HEK293 (cell line): ENCODE measurements at regions not wholly inside any gene's neighbourhood (a gene's known extent, or its start where the extent isn't known, plus 50 kb on each side); places are given as distances from the start of the nearest gene placed in this dataset.

Source experiments
- CTCF ChIA-PET: fragments of 350-600 bp; formaldehyde crosslinking; extraction: SDS; loops from one replicate; lab custom pipeline; 2021; ENCODE audit warnings: antibody characterized with exemption; lab: Yijun Ruan, JAX
- POLR2A ChIA-PET: fragments of 300-600 bp; formaldehyde crosslinking; extraction: SDS; loops from one replicate; lab custom pipeline; 2020; ENCODE audit warnings: antibody characterized with exemption, inconsistent platforms; lab: Yijun Ruan, JAX
- H3K27ac ChIP-seq: fragments of 200-500 bp; sonication (Bioruptor generic); 2 replicates; pipeline ENCODE4 v1.5.1; 2014; ENCODE audit warnings: low read depth, low read length, control low read depth, inconsistent platforms; ENCODE audit errors: extremely low read depth
- H3K36me3 ChIP-seq, 2 experiments: fragments of 200-500 bp in 1 of 2; sonication (Bioruptor generic) in 1 of 2; 1 replicate in 1 of 2; 2 replicates in 1 of 2; pipeline ENCODE4 v1.5.1; 2014 to 2017; ENCODE audit warnings: inconsistent platforms in 2 of 2, low read length in 2 of 2; ENCODE audit not compliant: control insufficient read depth in 2 of 2, insufficient read depth in 1 of 2
- H3K4me1 ChIP-seq: fragments of 200-500 bp; sonication (Bioruptor generic); 2 replicates; pipeline ENCODE4 v1.5.1; 2014; ENCODE audit warnings: mild to moderate bottlenecking, low read length, inconsistent platforms; ENCODE audit not compliant: control insufficient read depth, insufficient read depth
- H3K4me3 ChIP-seq: 2 replicates; pipeline ENCODE4 v1.5.1; 2011; ENCODE audit warnings: low read depth, mild to moderate bottlenecking, control low read depth, low read length, moderate library complexity
- H3K9me3 ChIP-seq: fragments of 200-500 bp; sonication (Bioruptor generic); 2 replicates; pipeline ENCODE4 v1.5.1; 2014; ENCODE audit warnings: low read depth, low read length, inconsistent platforms; ENCODE audit not compliant: control insufficient read depth, insufficient read depth
- EGR2 ChIP-seq: fragments of 450-650 bp; formaldehyde crosslinking; IDR thresholded peaks from 2 replicates; pipeline ENCODE4 v1.5.1; 2016; ENCODE audit warnings: low read depth, missing biosample characterization, missing genetic modification characterization
- GLI2 ChIP-seq: fragments of 450-650 bp; formaldehyde crosslinking; IDR thresholded peaks from 2 replicates; pipeline ENCODE4; 2017; ENCODE audit warnings: missing biosample characterization, missing genetic modification characterization, low read depth, borderline replicate concordance
- IKZF3 ChIP-seq: fragments of 450-650 bp; IDR thresholded peaks from 2 replicates; pipeline ENCODE4 v1.5.0; 2018; ENCODE audit warnings: missing biosample characterization, mild to moderate bottlenecking, missing genetic modification characterization, moderate library complexity
- KLF16 ChIP-seq: fragments of 450-650 bp; formaldehyde crosslinking; IDR thresholded peaks from 2 replicates; pipeline ENCODE4 v1.5.1; 2017; ENCODE audit warnings: missing biosample characterization, missing genetic modification characterization
- OSR2 ChIP-seq: fragments of 450-650 bp; formaldehyde crosslinking; IDR thresholded peaks from 2 replicates; pipeline ENCODE4 v1.5.1; 2016; ENCODE audit warnings: missing biosample characterization, missing genetic modification characterization
- SCRT1 ChIP-seq: fragments of 450-650 bp; formaldehyde crosslinking; IDR thresholded peaks from 2 replicates; pipeline ENCODE4 v1.5.1; 2016; ENCODE audit warnings: missing biosample characterization, missing genetic modification characterization, borderline replicate concordance
- ZBTB17 ChIP-seq: fragments of 450-650 bp; formaldehyde crosslinking; IDR thresholded peaks from 2 replicates; pipeline ENCODE4 v1.5.1; 2016; ENCODE audit warnings: missing biosample characterization, missing genetic modification characterization
- ZFP37 ChIP-seq: fragments of 450-650 bp; formaldehyde crosslinking; IDR thresholded peaks from 2 replicates; pipeline ENCODE4 v1.5.1; 2016; ENCODE audit warnings: missing biosample characterization, missing genetic modification characterization
- ZNF121 ChIP-seq: fragments of 450-650 bp; formaldehyde crosslinking; IDR thresholded peaks from 2 replicates; pipeline ENCODE4 v1.5.1; 2016; ENCODE audit warnings: missing biosample characterization, missing genetic modification characterization
- ZNF155 ChIP-seq: fragments of 450-650 bp; formaldehyde crosslinking; IDR thresholded peaks from 2 replicates; pipeline ENCODE4 v1.5.1; 2016; ENCODE audit warnings: missing biosample characterization, missing genetic modification characterization
- ZNF292 ChIP-seq: fragments of 450-650 bp; formaldehyde crosslinking; IDR thresholded peaks from 2 replicates; pipeline ENCODE4 v1.5.1; 2016; ENCODE audit warnings: low read depth, missing biosample characterization, missing genetic modification characterization, borderline replicate concordance
- ZNF302 ChIP-seq: fragments of 450-650 bp; formaldehyde crosslinking; IDR thresholded peaks from 2 replicates; pipeline ENCODE4 v1.5.1; 2016; ENCODE audit warnings: missing biosample characterization, missing genetic modification characterization, low read depth
- ZNF341 ChIP-seq: fragments of 450-650 bp; formaldehyde crosslinking; IDR thresholded peaks from 2 replicates; pipeline ENCODE4; 2016; ENCODE audit warnings: low read depth, missing biosample characterization, missing genetic modification characterization
- ZNF350 ChIP-seq: fragments of 450-650 bp; formaldehyde crosslinking; IDR thresholded peaks from 2 replicates; pipeline ENCODE4 v1.5.0; 2017; ENCODE audit warnings: missing biosample characterization, mild to moderate bottlenecking, missing genetic modification characterization
- ZNF624 ChIP-seq: fragments of 450-650 bp; formaldehyde crosslinking; IDR thresholded peaks from 2 replicates; pipeline ENCODE4 v1.5.1; 2017; ENCODE audit warnings: missing biosample characterization, missing genetic modification characterization
- ZNF629 ChIP-seq: fragments of 450-650 bp; formaldehyde crosslinking; IDR thresholded peaks from 2 replicates; pipeline ENCODE4 v1.5.1; 2017; ENCODE audit warnings: missing biosample characterization, missing genetic modification characterization
- ZNF792 ChIP-seq: fragments of 450-650 bp; formaldehyde crosslinking; IDR thresholded peaks from 2 replicates; pipeline ENCODE4 v1.5.1; 2016; ENCODE audit warnings: missing biosample characterization, missing genetic modification characterization
- ZNF837 ChIP-seq: fragments of 450-650 bp; formaldehyde crosslinking; IDR thresholded peaks from 2 replicates; pipeline ENCODE4 v1.5.1; 2016; ENCODE audit warnings: missing biosample characterization, missing genetic modification characterization
- ZSCAN30 ChIP-seq: fragments of 450-650 bp; IDR thresholded peaks from 2 replicates; pipeline ENCODE4 v1.5.1; 2018; ENCODE audit warnings: missing biosample characterization, mild to moderate bottlenecking, missing genetic modification characterization, moderate library complexity
- TF ChIP-seq, protein P1 (sequence below): IDR thresholded peaks from 2 replicates; pipeline ENCODE4 v1.6.1; 2011; ENCODE audit warnings: mild to moderate bottlenecking, low read depth, low read length, borderline replicate concordance
- TF ChIP-seq, protein P2 (sequence below): fragments of 450-650 bp; formaldehyde crosslinking; IDR thresholded peaks from 2 replicates; pipeline ENCODE4 v1.5.1; 2016; ENCODE audit warnings: missing biosample characterization, missing genetic modification characterization
- TF ChIP-seq, protein P3 (sequence below): fragments of 450-650 bp; formaldehyde crosslinking; IDR thresholded peaks from 2 replicates; pipeline ENCODE4 v1.5.1; 2016; ENCODE audit warnings: missing biosample characterization, missing genetic modification characterization

DNA sequence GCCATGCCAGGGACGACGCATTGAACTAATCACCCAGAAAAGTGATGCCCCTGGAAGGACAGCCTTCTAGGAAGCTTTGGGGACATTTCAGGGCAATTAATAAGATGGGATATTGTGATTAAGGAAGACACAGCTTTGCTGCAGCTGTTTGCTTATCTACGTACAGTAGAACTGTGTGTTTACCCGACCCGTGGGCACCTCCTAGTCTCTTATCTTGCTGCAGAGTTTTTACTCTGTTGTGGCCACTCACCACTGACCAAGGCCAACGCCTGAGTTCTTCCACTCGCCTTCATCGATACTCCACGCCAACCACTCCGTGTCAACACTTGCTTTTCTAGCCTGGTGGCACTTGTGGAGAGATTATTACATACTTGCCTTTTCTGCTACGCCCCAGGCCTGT is 105.9 kb upstream of the MLN start:
- CTCF ChIA-PET: no interaction called here
- no peak overlapping the region for H3K27ac ChIP-seq
- no peaks in the 10 kb centered on the region for H3K36me3 ChIP-seq
- POLR2A ChIA-PET: no interaction called here
- TF ChIP-seq ZNF350 (tag by site-specific recombination) (no peak), EGR2 (tag by site-specific recombination) (no peak), IKZF3 (no peak), ZNF837 (tag by site-specific recombination) (no peak), SCRT1 (tag by site-specific recombination) (no peak), OSR2 (tag by site-specific recombination) (no peak), ZNF792 (tag by site-specific recombination) (no peak), ZNF155 (tag by site-specific recombination) (no peak), ZNF292 (tag by site-specific recombination) (no peak), ZNF341 (tag by site-specific recombination) (no peak), ZNF629 (tag by site-specific recombination) (no peak), ZSCAN30 (tag by site-specific recombination) (no peak), GLI2 (tag by site-specific recombination) (no peak), ZNF624 (tag by site-specific recombination) (no peak)
- TF ChIP-seq, protein P1, sequence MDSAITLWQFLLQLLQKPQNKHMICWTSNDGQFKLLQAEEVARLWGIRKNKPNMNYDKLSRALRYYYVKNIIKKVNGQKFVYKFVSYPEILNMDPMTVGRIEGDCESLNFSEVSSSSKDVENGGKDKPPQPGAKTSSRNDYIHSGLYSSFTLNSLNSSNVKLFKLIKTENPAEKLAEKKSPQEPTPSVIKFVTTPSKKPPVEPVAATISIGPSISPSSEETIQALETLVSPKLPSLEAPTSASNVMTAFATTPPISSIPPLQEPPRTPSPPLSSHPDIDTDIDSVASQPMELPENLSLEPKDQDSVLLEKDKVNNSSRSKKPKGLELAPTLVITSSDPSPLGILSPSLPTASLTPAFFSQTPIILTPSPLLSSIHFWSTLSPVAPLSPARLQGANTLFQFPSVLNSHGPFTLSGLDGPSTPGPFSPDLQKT: no peak
- TF ChIP-seq, protein P2, sequence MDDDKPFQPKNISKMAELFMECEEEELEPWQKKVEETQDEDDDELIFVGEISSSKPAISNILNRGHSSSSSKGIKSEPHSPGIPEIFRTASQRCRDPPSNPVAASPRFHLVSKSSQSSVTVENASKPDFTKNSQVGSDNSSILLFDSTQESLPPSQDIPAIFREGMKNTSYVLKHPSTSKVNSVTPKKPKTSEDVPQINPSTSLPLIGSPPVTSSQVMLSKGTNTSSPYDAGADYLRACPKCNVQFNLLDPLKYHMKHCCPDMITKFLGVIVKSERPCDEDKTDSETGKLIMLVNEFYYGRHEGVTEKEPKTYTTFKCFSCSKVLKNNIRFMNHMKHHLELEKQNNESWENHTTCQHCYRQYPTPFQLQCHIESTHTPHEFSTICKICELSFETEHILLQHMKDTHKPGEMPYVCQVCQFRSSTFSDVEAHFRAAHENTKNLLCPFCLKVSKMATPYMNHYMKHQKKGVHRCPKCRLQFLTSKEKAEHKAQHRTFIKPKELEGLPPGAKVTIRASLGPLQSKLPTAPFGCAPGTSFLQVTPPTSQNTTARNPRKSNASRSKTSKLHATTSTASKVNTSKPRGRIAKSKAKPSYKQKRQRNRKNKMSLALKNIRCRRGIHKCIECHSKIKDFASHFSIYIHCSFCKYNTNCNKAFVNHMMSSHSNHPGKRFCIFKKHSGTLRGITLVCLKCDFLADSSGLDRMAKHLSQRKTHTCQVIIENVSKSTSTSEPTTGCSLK (tag by site-specific recombination): no peak
- TF ChIP-seq, protein P3, sequence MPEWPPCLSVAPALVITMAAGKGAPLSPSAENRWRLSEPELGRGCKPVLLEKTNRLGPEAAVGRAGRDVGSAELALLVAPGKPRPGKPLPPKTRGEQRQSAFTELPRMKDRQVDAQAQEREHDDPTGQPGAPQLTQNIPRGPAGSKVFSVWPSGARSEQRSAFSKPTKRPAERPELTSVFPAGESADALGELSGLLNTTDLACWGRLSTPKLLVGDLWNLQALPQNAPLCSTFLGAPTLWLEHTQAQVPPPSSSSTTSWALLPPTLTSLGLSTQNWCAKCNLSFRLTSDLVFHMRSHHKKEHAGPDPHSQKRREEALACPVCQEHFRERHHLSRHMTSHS (tag by site-specific recombination): no peak
- TF ChIP-seq, all 188 proteins: peak for 0
- no peaks in the 10 kb centered on the region for H3K9me3 ChIP-seq
- no peaks in the 10 kb centered on the region for H3K4me1 ChIP-seq
- H3K4me3 ChIP-seq: no peak overlapping the region

DNA sequence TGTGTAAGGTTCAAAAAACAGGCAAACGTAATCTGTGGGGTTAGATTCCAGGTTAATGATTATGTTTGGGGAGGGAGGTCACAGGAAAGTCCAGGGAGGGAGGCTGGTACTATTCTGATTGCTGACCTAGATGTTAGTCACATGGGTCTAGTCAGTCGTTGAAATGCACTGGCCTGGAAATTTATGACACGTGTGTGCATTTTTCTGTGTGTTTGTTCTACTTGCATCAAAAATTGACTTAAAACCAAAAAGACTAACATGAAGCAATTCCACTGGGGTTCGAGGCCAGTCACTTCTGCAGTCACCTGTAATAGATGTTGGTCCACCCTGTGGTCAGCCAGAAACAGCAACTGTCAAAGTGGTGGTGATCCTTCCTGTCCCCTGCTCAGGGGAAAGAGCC is 104.2 kb upstream of the MLN start:
- no peak for TF ChIP-seq ZNF121 (tag by site-specific recombination)
- TF ChIP-seq KLF16 (tag by site-specific recombination): no peak
- TF ChIP-seq SCRT1 (tag by site-specific recombination): no peak
- no peak for TF ChIP-seq ZBTB17 (tag by site-specific recombination)
- no peak for TF ChIP-seq ZNF302
- TF ChIP-seq ZFP37 (tag by site-specific recombination): no peak
- no peak for TF ChIP-seq ZSCAN30 (tag by site-specific recombination)
- no peak for TF ChIP-seq GLI2 (tag by site-specific recombination)
- H3K9me3 ChIP-seq: no peaks in the 10 kb centered on the region
- H3K4me1 ChIP-seq: no peaks in the 10 kb centered on the region
- H3K4me3 ChIP-seq: no peak overlapping the region
- H3K36me3 ChIP-seq: no peaks in the 10 kb centered on the region
- CTCF ChIA-PET: interaction anchor here (0.7 kb wide), 1 partner anchor 120 kb away, joined by 3 read pairs; no protein-coding TSS in a partner anchor
- POLR2A ChIA-PET: no interaction called here
- no peak overlapping the region for H3K27ac ChIP-seq
